HEK293T (cell line): ENCODE measurements at regions not wholly inside any gene's neighbourhood (a gene's known extent, or its start where the extent isn't known, plus 50 kb on each side); places are given as distances from the start of the nearest gene placed in this dataset.

Source experiments
- CTCF ChIA-PET: fragments of 350-600 bp; formaldehyde crosslinking; extraction: SDS; loops from one replicate; lab custom pipeline; 2021; ENCODE audit warnings: antibody characterized with exemption, inconsistent platforms; lab: Yijun Ruan, JAX
- POLR2A ChIA-PET: fragments of 350-600 bp; formaldehyde crosslinking; extraction: SDS; loops from one replicate; lab custom pipeline; 2020; ENCODE audit warnings: antibody characterized with exemption, inconsistent platforms; lab: Yijun Ruan, JAX
- DNase-seq: peaks from one replicate; pipeline ENCODE4 v3.0.0; 2012; ENCODE audit warnings: mixed read lengths; ENCODE audit errors: extremely low spot score
- ARNT ChIP-seq: fragments of 450-650 bp; IDR thresholded peaks from 2 replicates; pipeline ENCODE4 v1.6.1; 2017; ENCODE audit warnings: mild to moderate bottlenecking
- BHLHE40 ChIP-seq: fragments of 450-650 bp; IDR thresholded peaks from 2 replicates; pipeline ENCODE4 v1.6.1; 2016; ENCODE audit warnings: mild to moderate bottlenecking, moderate library complexity, borderline replicate concordance
- CTBP1 ChIP-seq: fragments of 450-650 bp; IDR thresholded peaks from 2 replicates; pipeline ENCODE4 v1.6.1; 2016; ENCODE audit warnings: borderline replicate concordance
- ELF4 ChIP-seq: fragments of 450-650 bp; IDR thresholded peaks from 2 replicates; pipeline ENCODE4 v1.6.1; 2017; ENCODE audit warnings: antibody characterized with exemption
- FOXA1 ChIP-seq: fragments of 450-650 bp; IDR thresholded peaks from 2 replicates; pipeline ENCODE4 v1.6.1; 2016; ENCODE audit warnings: mild to moderate bottlenecking
- FOXK2 ChIP-seq: fragments of 450-650 bp; IDR thresholded peaks from 2 replicates; pipeline ENCODE4 v1.6.1; 2016; ENCODE audit warnings: mild to moderate bottlenecking
- FOXM1 ChIP-seq: fragments of 450-650 bp; IDR thresholded peaks from 2 replicates; pipeline ENCODE4 v1.6.1; 2017; ENCODE audit warnings: mild to moderate bottlenecking, borderline replicate concordance
- HDGF ChIP-seq: fragments of 450-650 bp; IDR thresholded peaks from 2 replicates; pipeline ENCODE4 v1.6.1; 2017; ENCODE audit warnings: antibody characterized with exemption, borderline replicate concordance
- L3MBTL2 ChIP-seq: fragments of 450-650 bp; conservative IDR thresholded peaks from 2 replicates; pipeline ENCODE4 v1.6.1; 2016; ENCODE audit warnings: mild to moderate bottlenecking
- LEF1 ChIP-seq: fragments of 450-650 bp; IDR thresholded peaks from 2 replicates; pipeline ENCODE4 v1.6.1; 2017; ENCODE audit warnings: mild to moderate bottlenecking, borderline replicate concordance
- NFRKB ChIP-seq: fragments of 450-650 bp; IDR thresholded peaks from 2 replicates; pipeline ENCODE4 v1.6.1; 2016; ENCODE audit warnings: mild to moderate bottlenecking, moderate library complexity
- SP1 ChIP-seq: fragments of 450-650 bp; IDR thresholded peaks from 2 replicates; pipeline ENCODE4 v1.6.1; 2017
- SUZ12 ChIP-seq: fragments of 450-650 bp; IDR thresholded peaks from 2 replicates; pipeline ENCODE4 v1.6.1; 2016; ENCODE audit warnings: mild to moderate bottlenecking
- TARDBP ChIP-seq: fragments of 450-650 bp; IDR thresholded peaks from 2 replicates; pipeline ENCODE4 v1.6.1; 2016
- ZNF384 ChIP-seq: fragments of 450-650 bp; IDR thresholded peaks from 2 replicates; pipeline ENCODE4 v1.6.1; 2016
- TF ChIP-seq, protein P1 (sequence below): fragments of 450-650 bp; IDR thresholded peaks from 2 replicates; pipeline ENCODE4 v1.6.1; 2016

DNA sequence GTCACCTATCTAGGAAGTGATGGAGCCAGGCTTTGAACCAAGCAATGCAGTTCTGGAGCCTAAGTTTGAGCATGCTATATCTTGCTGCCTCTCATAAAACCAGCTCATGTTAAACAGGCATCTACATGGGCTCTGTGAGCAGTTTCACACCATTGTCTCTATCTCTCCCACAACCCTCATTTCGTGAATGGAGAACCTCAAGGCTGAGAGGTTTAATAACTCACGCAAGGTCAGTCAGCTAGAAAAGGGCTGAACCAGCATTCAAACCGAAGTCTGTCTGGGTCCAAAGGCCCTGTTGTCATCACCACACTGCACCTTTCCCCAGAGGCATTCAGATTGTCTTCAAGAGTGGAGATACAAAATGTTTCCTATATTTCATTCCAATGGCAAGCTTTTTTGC, 369.2 kb downstream of the MID1IP1 start:
- DNase-seq, result no peak
- POLR2A ChIA-PET, result no interaction called here
- TF ChIP-seq, protein P1, sequence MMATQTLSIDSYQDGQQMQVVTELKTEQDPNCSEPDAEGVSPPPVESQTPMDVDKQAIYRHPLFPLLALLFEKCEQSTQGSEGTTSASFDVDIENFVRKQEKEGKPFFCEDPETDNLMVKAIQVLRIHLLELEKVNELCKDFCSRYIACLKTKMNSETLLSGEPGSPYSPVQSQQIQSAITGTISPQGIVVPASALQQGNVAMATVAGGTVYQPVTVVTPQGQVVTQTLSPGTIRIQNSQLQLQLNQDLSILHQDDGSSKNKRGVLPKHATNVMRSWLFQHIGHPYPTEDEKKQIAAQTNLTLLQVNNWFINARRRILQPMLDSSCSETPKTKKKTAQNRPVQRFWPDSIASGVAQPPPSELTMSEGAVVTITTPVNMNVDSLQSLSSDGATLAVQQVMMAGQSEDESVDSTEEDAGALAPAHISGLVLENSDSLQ, result no peak
- TF ChIP-seq BHLHE40, result no peak
- no peak for TF ChIP-seq ARNT
- no peak for TF ChIP-seq NFRKB
- TF ChIP-seq FOXA1, result no peak
- TF ChIP-seq SP1, result no peak
- no peak for TF ChIP-seq LEF1
- no peak for TF ChIP-seq CTBP1
- TF ChIP-seq FOXK2, result no peak
- TF ChIP-seq SUZ12, result no peak
- TF ChIP-seq FOXM1, result no peak
- no peak for TF ChIP-seq TARDBP
- no peak for TF ChIP-seq ELF4
- TF ChIP-seq L3MBTL2, result no peak
- TF ChIP-seq ZNF384, result no peak
- TF ChIP-seq HDGF, result no peak
- CTCF ChIA-PET, result no interaction called here

DNA sequence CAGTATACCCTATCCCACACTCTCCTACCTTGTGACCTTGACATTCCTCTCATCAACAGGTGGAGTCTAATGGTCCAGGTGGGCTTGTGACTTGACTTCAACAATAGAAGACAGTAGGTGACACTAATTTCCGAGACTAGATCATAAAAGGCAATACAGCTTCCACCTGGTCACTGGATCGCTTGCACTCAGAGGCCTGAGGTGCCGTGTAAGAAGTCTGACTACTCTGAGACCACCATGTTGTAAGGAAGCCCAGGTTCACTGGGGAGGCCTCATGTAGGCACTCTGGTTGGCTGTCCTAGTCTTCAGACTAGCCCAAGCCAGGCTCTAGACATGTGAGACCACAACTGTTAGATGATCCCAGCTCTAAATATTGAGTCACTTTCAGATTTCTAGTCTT, 370.4 kb downstream of the MID1IP1 start:
- TF ChIP-seq CTBP1 (no peak), SP1 (no peak), LEF1 (no peak), HDGF (no peak), NFRKB (no peak), FOXA1 (no peak), ZNF384 (no peak), SUZ12 (no peak), FOXK2 (no peak), L3MBTL2 (no peak), ARNT (no peak), ELF4 (no peak), TARDBP (no peak), BHLHE40 (no peak), FOXM1 (no peak)
- TF ChIP-seq, protein P1, result no peak
- POLR2A ChIA-PET, result no interaction called here
- CTCF ChIA-PET, result no interaction called here
- DNase-seq, result no peak

- no peak for TF ChIP-seq L3MBTL2
- TF ChIP-seq, protein P1, result no peak
- TF ChIP-seq LEF1, result no peak
- TF ChIP-seq ELF4, result no peak
- no peak for TF ChIP-seq ARNT
- TF ChIP-seq SP1, result no peak
- TF ChIP-seq FOXM1, result no peak
- no peak for TF ChIP-seq FOXK2
- no peak for TF ChIP-seq SUZ12
- no peak for TF ChIP-seq HDGF
- TF ChIP-seq BHLHE40, result no peak
- no peak for TF ChIP-seq ZNF384
- TF ChIP-seq FOXA1, result no peak
- TF ChIP-seq TARDBP, result no peak
- no peak for TF ChIP-seq NFRKB
- TF ChIP-seq CTBP1, result no peak
- no peak for DNase-seq
- CTCF ChIA-PET, result no interaction called here
- POLR2A ChIA-PET, result interaction anchor here (1.2 kb wide), 1 partner anchor 14 kb away, joined by 3 read pairs; no protein-coding TSS in a partner anchor
These were observed 373.0 kb downstream of the MID1IP1 start for GRCh38 chrX:39174241-39174771.

- ChIA-PET POLR2A (interaction anchor here (1.2 kb wide), 1 partner anchor 14 kb away, joined by 3 read pairs; no protein-coding TSS in a partner anchor), CTCF (no interaction called here)
- TF ChIP-seq FOXM1 (no peak), ARNT (no peak), BHLHE40 (no peak), LEF1 (no peak), ZNF384 (no peak), FOXK2 (no peak), L3MBTL2 (no peak), ELF4 (no peak), HDGF (no peak), SP1 (no peak), CTBP1 (no peak)
- TF ChIP-seq, protein P1, result no peak
- no peak for DNase-seq
These were observed 373.6 kb downstream of the MID1IP1 start for GRCh38 chrX:39174772-39175417.

DNA sequence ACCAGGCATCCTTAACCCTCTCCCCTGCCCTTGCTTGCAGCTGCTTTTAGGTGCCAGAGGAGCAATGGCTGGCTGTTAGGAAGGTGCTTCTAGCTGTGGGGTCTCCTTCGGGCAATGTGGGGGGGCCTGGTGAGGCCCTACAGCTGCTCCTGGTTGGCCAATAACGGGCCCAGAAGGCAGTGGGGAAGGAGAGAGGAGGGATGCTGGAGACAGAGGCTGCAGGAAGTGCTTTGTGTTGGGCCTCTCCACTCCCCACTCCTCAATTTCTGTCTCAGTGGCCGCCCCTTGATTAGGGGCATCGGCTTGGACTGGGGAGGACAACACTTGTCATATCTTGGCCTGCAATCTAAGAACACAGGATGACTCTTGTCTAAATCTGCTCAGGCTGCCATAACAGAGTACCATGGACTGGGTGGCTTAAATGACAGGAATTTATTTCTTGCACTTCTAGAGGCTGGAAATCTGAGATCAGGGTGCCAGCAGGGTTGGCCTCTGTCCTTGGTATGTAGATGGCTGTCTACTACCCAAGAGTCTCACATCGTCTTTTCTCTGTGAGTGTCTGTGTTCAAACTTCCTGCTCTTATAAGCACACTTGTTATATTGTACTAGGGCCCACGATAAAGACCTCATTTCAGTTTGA, 374.3 kb downstream of the MID1IP1 start:
- ChIA-PET CTCF (no interaction called here), POLR2A (no interaction called here)
- DNase-seq, result no peak
- TF ChIP-seq FOXM1, result no peak
- no peak for TF ChIP-seq BHLHE40
- TF ChIP-seq HDGF, result no peak
- TF ChIP-seq SUZ12, result no peak
- TF ChIP-seq ZNF384, result no peak
- TF ChIP-seq FOXA1, result no peak
- no peak for TF ChIP-seq SP1
- TF ChIP-seq ARNT, result no peak
- TF ChIP-seq CTBP1, result no peak
- TF ChIP-seq, protein P1, result no peak
- no peak for TF ChIP-seq LEF1
- no peak for TF ChIP-seq ELF4
